ENCODE measurements at regions not wholly inside any gene's neighbourhood (a gene's known extent, or its start where the extent isn't known, plus 50 kb on each side); places are given as distances from the start of the nearest gene placed in this dataset.

DNA sequence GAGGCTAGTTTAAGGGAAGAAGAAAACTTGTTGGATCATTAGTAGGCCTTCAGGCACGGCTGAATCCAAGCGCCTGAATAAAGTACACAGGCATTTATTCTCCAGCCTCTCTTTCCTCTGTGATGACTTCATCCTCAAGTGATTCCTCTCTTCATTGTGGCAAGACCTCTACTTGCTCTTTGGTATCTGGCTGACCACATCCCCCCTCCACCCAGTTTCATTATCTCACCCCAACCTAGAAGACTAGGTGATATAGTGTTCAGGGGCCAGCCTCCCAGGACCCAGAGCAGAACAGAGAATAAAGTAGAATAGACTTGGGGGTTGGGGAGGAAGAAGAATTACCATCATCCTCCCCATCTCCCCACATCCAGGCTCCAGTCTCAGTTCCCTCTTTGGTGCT, 189.3 kb downstream of the MIAT start:
- TF ChIP-seq, protein P1, sequence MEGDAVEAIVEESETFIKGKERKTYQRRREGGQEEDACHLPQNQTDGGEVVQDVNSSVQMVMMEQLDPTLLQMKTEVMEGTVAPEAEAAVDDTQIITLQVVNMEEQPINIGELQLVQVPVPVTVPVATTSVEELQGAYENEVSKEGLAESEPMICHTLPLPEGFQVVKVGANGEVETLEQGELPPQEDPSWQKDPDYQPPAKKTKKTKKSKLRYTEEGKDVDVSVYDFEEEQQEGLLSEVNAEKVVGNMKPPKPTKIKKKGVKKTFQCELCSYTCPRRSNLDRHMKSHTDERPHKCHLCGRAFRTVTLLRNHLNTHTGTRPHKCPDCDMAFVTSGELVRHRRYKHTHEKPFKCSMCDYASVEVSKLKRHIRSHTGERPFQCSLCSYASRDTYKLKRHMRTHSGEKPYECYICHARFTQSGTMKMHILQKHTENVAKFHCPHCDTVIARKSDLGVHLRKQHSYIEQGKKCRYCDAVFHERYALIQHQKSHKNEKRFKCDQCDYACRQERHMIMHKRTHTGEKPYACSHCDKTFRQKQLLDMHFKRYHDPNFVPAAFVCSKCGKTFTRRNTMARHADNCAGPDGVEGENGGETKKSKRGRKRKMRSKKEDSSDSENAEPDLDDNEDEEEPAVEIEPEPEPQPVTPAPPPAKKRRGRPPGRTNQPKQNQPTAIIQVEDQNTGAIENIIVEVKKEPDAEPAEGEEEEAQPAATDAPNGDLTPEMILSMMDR (IDR thresholded peaks at IDR 0.05): no peak
- TF ChIP-seq POLR2A (IDR thresholded peaks at IDR 0.05): no peak
- TF ChIP-seq EP300 (IDR thresholded peaks at IDR 0.05): no peak
